ENCODE measurements at regions not wholly inside any gene's neighbourhood (a gene's known extent, or its start where the extent isn't known, plus 50 kb on each side); places are given as distances from the start of the nearest gene placed in this dataset.
"Not testable (repeated sequence)": the region's sequence is repeated elsewhere in the genome, so short reads cannot be mapped to it uniquely, and the experiment has no call there.

GRCh38 chr2:207417301-207417718 lies 112.5 kb upstream of the CREB1 start:
- DNase-seq = no peak

GRCh38 chr2:207418419-207418818 lies 111.3 kb upstream of the CREB1 start:
- no peak for DNase-seq

- no peak for DNase-seq
These were observed 110.4 kb upstream of the CREB1 start for GRCh38 chr2:207419331-207419730.

- no peak for DNase-seq
These were observed 108.1 kb upstream of the CREB1 start for GRCh38 chr2:207421671-207422070.

- DNase-seq = no peak
These were observed 107.4 kb upstream of the CREB1 start for GRCh38 chr2:207422380-207422779.

GRCh38 chr2:207423886-207424285 lies 105.9 kb upstream of the CREB1 start:
- DNase-seq = no peak

- no peak for DNase-seq
These were observed 101.8 kb upstream of the CREB1 start for GRCh38 chr2:207427986-207428385.

GRCh38 chr2:207428573-207428972 lies 101.2 kb upstream of the CREB1 start:
- no peak for DNase-seq

- DNase-seq = no peak
These were observed 97.3 kb upstream of the CREB1 start for GRCh38 chr2:207432453-207432852.

- no peak for DNase-seq
These were observed 95.5 kb upstream of the CREB1 start for GRCh38 chr2:207434306-207434705.

- no peak for DNase-seq
These were observed 94.8 kb upstream of the CREB1 start for GRCh38 chr2:207434899-207435465.

GRCh38 chr2:207437136-207437523 lies 92.6 kb upstream of the CREB1 start:
- DNase-seq = no peak

GRCh38 chr2:207437524-207438143 lies 92.1 kb upstream of the CREB1 start:
- DNase-seq = no peak

GRCh38 chr2:207438414-207439126 lies 91.2 kb upstream of the CREB1 start:
- no peak for DNase-seq

- not testable (repeated sequence) for DNase-seq
These were observed 89.9 kb upstream of the CREB1 start for GRCh38 chr2:207439881-207440280.

GRCh38 chr2:207444756-207445155 lies 85.0 kb upstream of the CREB1 start:
- no peak for DNase-seq

- no peak for DNase-seq
These were observed 83.1 kb upstream of the CREB1 start for GRCh38 chr2:207446653-207447052.

- no peak for DNase-seq
These were observed 81.8 kb upstream of the CREB1 start for GRCh38 chr2:207448006-207448405.

GRCh38 chr2:207449642-207450165 lies 80.1 kb upstream of the CREB1 start:
- no peak for DNase-seq

- DNase-seq = no peak
These were observed 79.6 kb upstream of the CREB1 start for GRCh38 chr2:207450186-207450585.

GRCh38 chr2:207458582-207458981 lies 71.2 kb upstream of the CREB1 start:
- DNase-seq = no peak

- no peak for DNase-seq
These were observed 69.6 kb upstream of the CREB1 start for GRCh38 chr2:207459990-207460757.

GRCh38 chr2:207463433-207463832 lies 66.3 kb upstream of the CREB1 start:
- no peak for DNase-seq

Data from activated gamma-delta T cell treated with Interleukin-2 at 50 U/mL for 16 hours (primary cell).